Epithelial cell of prostate (primary cell): ENCODE measurements at regions not wholly inside any gene's neighbourhood (a gene's known extent, or its start where the extent isn't known, plus 50 kb on each side); places are given as distances from the start of the nearest gene placed in this dataset.
"Not testable (repeated sequence)": the region's sequence is repeated elsewhere in the genome, so short reads cannot be mapped to it uniquely, and the experiment has no call there.

Experiments used
- DNase-seq: peaks from one replicate; pipeline ENCODE4 v3.0.0-alpha.2; 2011; ENCODE audit warnings: low read depth, low spot score
- H3K27ac ChIP-seq: fragments of 450-650 bp; 2 replicates; pipeline ENCODE4 v1.5.1; 2017; ENCODE audit warnings: mild to moderate bottlenecking

- H3K27ac ChIP-seq: no peak overlapping the region
- DNase-seq: peak; percentile 66
These were observed 162.7 kb downstream of the IER5 start for GRCh38 chr1:181251001-181251712.

GRCh38 chr1:181251713-181252075, 163.2 kb downstream of the IER5 start:
- no peak overlapping the region for H3K27ac ChIP-seq

GRCh38 chr1:181253601-181254000, 165.1 kb downstream of the IER5 start:
- not testable (repeated sequence) for DNase-seq

More at GRCh38 chr1:181251713-181252075, 163.2 kb downstream of the IER5 start:
- no peak for DNase-seq

GRCh38 chr1:181255270-181255929, 166.9 kb downstream of the IER5 start:
- H3K27ac ChIP-seq: peak overlapping the region; percentile 9

More at GRCh38 chr1:181253601-181254000, 165.1 kb downstream of the IER5 start:
- not testable (repeated sequence) for H3K27ac ChIP-seq

GRCh38 chr1:181257117-181257516, 168.6 kb downstream of the IER5 start:
- H3K27ac ChIP-seq: no peak overlapping the region
- DNase-seq: no peak

More at GRCh38 chr1:181255270-181255929, 166.9 kb downstream of the IER5 start:
- DNase-seq: peak; percentile 69

GRCh38 chr1:181259026-181259745, 170.7 kb downstream of the IER5 start:
- H3K27ac ChIP-seq: no peak overlapping the region
- DNase-seq: no peak

GRCh38 chr1:181260271-181260670, 171.8 kb downstream of the IER5 start:
- DNase-seq: no peak
- no peak overlapping the region for H3K27ac ChIP-seq

GRCh38 chr1:181260994-181261393, 172.5 kb downstream of the IER5 start:
- no peak overlapping the region for H3K27ac ChIP-seq
- no peak for DNase-seq

- no peak overlapping the region for H3K27ac ChIP-seq
These were observed 173.6 kb downstream of the IER5 start for GRCh38 chr1:181262069-181262468.

GRCh38 chr1:181263444-181263843, 174.9 kb downstream of the IER5 start:
- no peak overlapping the region for H3K27ac ChIP-seq
- no peak for DNase-seq

More at GRCh38 chr1:181262069-181262468, 173.6 kb downstream of the IER5 start:
- DNase-seq: no peak

- no peak for DNase-seq
- no peak overlapping the region for H3K27ac ChIP-seq
These were observed 176.3 kb downstream of the IER5 start for GRCh38 chr1:181264821-181265220.

- no peak for DNase-seq
- no peak overlapping the region for H3K27ac ChIP-seq
These were observed 196.5 kb downstream of the IER5 start for GRCh38 chr1:181284978-181285377.

- H3K27ac ChIP-seq: no peak overlapping the region
- DNase-seq: no peak
These were observed 188.1 kb upstream of the CACNA1E start for GRCh38 chr1:181295217-181295616.

GRCh38 chr1:181296180-181296579, 187.1 kb upstream of the CACNA1E start:
- no peak for DNase-seq

GRCh38 chr1:181308098-181308497, 175.2 kb upstream of the CACNA1E start:
- DNase-seq: no peak
- H3K27ac ChIP-seq: no peak overlapping the region

More at GRCh38 chr1:181296180-181296579, 187.1 kb upstream of the CACNA1E start:
- no peak overlapping the region for H3K27ac ChIP-seq

- DNase-seq: no peak
- no peak overlapping the region for H3K27ac ChIP-seq
These were observed 172.8 kb upstream of the CACNA1E start for GRCh38 chr1:181310560-181310959.

GRCh38 chr1:181312946-181313345, 170.4 kb upstream of the CACNA1E start:
- no peak for DNase-seq

GRCh38 chr1:181313466-181313865, 169.9 kb upstream of the CACNA1E start:
- H3K27ac ChIP-seq: no peak overlapping the region
- DNase-seq: no peak

More at GRCh38 chr1:181312946-181313345, 170.4 kb upstream of the CACNA1E start:
- no peak overlapping the region for H3K27ac ChIP-seq

GRCh38 chr1:181314010-181314409, 169.3 kb upstream of the CACNA1E start:
- DNase-seq: peak; percentile 12
- H3K27ac ChIP-seq: no peak overlapping the region

GRCh38 chr1:181314959-181315358, 168.4 kb upstream of the CACNA1E start:
- DNase-seq: no peak
- H3K27ac ChIP-seq: no peak overlapping the region
